ENCODE measurements at regions not wholly inside any gene's neighbourhood (a gene's known extent, or its start where the extent isn't known, plus 50 kb on each side); places are given as distances from the start of the nearest gene placed in this dataset.

GRCh38 chr9:20186231-20186630 lies 397.4 kb upstream of the SLC24A2 start:
- FAIRE-seq: no peak
- H3K4me1 ChIP-seq (replicated peaks in 1 of 2; ENCODE audit: control insufficient read depth in 2 of 2, insufficient read depth in 2 of 2, low read length in 2 of 2): no peaks in the 10 kb centered on the region
- intact Hi-C loops (cut with micrococcal nuclease): no loop called here
- no peak for DNase-seq (ENCODE audit: extremely low read depth in 1 of 4, low spot score in 3 of 4)
- no peak overlapping the region for H2AFZ ChIP-seq (ENCODE audit: low read depth, low read length)
- no peaks in the 10 kb centered on the region for H3K9me3 ChIP-seq (replicated peaks; ENCODE audit: control insufficient read depth, insufficient read depth, low read depth, low read length)
- no TSS peak for BruUV-seq (replicated peaks)
- no peak overlapping the region for H3K4me2 ChIP-seq (ENCODE audit: insufficient read depth, low read length)
- ATAC-seq: no peak
- in situ Hi-C loops (cut with MboI): no loop called here
- TF ChIP-seq CBFA2T3 (IDR thresholded peaks at IDR 0.05): no peak
- TF ChIP-seq ZNF347 (CRISPR knock-in tag; IDR thresholded peaks at IDR 0.05; ENCODE audit: low read depth): no peak
- no peak for TF ChIP-seq MECOM (CRISPR knock-in tag; IDR thresholded peaks at IDR 0.05)
- no peak for TF ChIP-seq CCAR2 (IDR thresholded peaks at IDR 0.05; ENCODE audit: low read depth, low read length)
- no peak for TF ChIP-seq SMAD2 (IDR thresholded peaks at IDR 0.05; ENCODE audit: low read depth, low read length)
- no peak for TF ChIP-seq TAF1 (IDR thresholded peaks at IDR 0.05; ENCODE audit: control insufficient read depth, extremely low read depth, insufficient read depth, low read length, severe bottlenecking)
- no peak for TF ChIP-seq NKRF (IDR thresholded peaks at IDR 0.05; ENCODE audit: borderline replicate concordance)
- no peak for TF ChIP-seq ZNF165 (CRISPR knock-in tag; IDR thresholded peaks at IDR 0.05; ENCODE audit: borderline replicate concordance)
- no peak for TF ChIP-seq ZNF197 (CRISPR knock-in tag; IDR thresholded peaks at IDR 0.05; ENCODE audit: low read depth)
- ChIA-PET CTCF (ENCODE audit: low intra/inter-chr PET ratio) (no interaction called here), POLR2A (interaction anchor here (0.7 kb wide), 1 partner anchor 103 kb away, joined by 3 read pairs; no protein-coding TSS in a partner anchor)
- no peak overlapping the region for H3K9ac ChIP-seq (ENCODE audit: insufficient read depth in 1 of 2, low read depth in 2 of 2, low read length in 2 of 2)
- no peaks in the 10 kb centered on the region for H4K20me1 ChIP-seq (replicated peaks; ENCODE audit: control insufficient read depth, insufficient read depth, low read length)
- no peak overlapping the region for H3K4me3 ChIP-seq
- H3K27ac ChIP-seq (ENCODE audit: extremely low read depth, low read depth, low read length): no peak overlapping the region
- H3K79me2 ChIP-seq (ENCODE audit: control insufficient read depth, insufficient read depth, low read length): no peaks in the 10 kb centered on the region
- H3K36me3 ChIP-seq (ENCODE audit: control insufficient read depth, insufficient read depth, low read length): no peaks in the 10 kb centered on the region
- 3% methylated on average over 3 of the region's 3 CpGs for WGBS (ENCODE audit: insufficient coverage, low coverage, missing lambda C conversion rate)
- H3K9me1 ChIP-seq (ENCODE audit: control insufficient read depth, insufficient read depth, low read length): no peaks in the 10 kb centered on the region
- H3K27me3 ChIP-seq (ENCODE audit: control insufficient read depth in 2 of 2, insufficient read depth in 2 of 2, low read length in 2 of 2): no peaks in the 10 kb centered on the region
